Duodenal mucosa (tissue), 2 donors: ENCODE measurements at regions not wholly inside any gene's neighbourhood (a gene's known extent, or its start where the extent isn't known, plus 50 kb on each side); places are given as distances from the start of the nearest gene placed in this dataset.

Experiments
- H3K27ac ChIP-seq: one replicate; pipeline ENCODE4 v1.7.0; 2013; ENCODE audit warnings: low read depth, low read length
- H3K27me3 ChIP-seq, 2 donors: one replicate each; pipeline ENCODE4 v1.7.0; 2013; ENCODE audit warnings: low read length in 2 of 2, control low read depth in 1 of 2; ENCODE audit not compliant: insufficient read depth in 2 of 2, control insufficient read depth in 1 of 2
- H3K36me3 ChIP-seq, 2 donors: one replicate each; pipeline ENCODE4 v1.7.0; 2013; ENCODE audit warnings: low read length in 2 of 2, control low read depth in 1 of 2; ENCODE audit not compliant: insufficient read depth in 2 of 2, control insufficient read depth in 1 of 2
- H3K4me1 ChIP-seq, 2 donors: one replicate each; pipeline ENCODE4 v1.7.0; 2013; ENCODE audit warnings: low read length in 2 of 2, control low read depth in 1 of 2; ENCODE audit not compliant: insufficient read depth in 2 of 2, control insufficient read depth in 1 of 2
- H3K4me3 ChIP-seq, 2 donors: one replicate each; pipeline ENCODE4 v1.7.0; 2013; ENCODE audit warnings: low read length in 2 of 2, low read depth in 1 of 2
- H3K9ac ChIP-seq, 2 donors: one replicate each; pipeline ENCODE4 v1.7.0; 2013; ENCODE audit warnings: low read length in 2 of 2, low read depth in 1 of 2
- H3K9me3 ChIP-seq, 2 donors: one replicate each; pipeline ENCODE4 v1.7.0; 2013; ENCODE audit warnings: low read length in 2 of 2, control low read depth in 1 of 2; ENCODE audit not compliant: control insufficient read depth in 1 of 2

DNA sequence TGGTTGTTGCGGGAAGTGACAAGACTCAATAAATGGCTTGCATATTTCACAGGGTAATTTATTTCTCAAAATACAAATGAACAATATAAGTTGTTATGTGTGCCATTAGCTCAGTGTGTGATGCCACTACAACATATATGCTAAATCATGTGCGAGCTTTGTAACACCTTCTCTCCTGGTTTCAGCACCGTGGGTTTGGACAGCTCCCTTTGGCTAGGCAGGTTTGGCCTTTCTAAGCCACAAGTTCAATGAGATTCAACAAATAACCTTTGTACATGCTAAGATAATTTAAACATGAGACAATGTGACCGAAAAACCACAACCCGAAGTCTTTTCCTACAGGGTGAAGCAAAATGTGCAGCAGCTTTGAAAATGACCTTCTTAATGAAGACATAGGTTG lies 563.9 kb downstream of the TMEM114 start:
- H3K27me3 ChIP-seq: no peaks in the 10 kb centered on the region
- no peak overlapping the region for H3K27ac ChIP-seq
- no peaks in the 10 kb centered on the region for H3K36me3 ChIP-seq
- H3K4me1 ChIP-seq: no peaks in the 10 kb centered on the region
- H3K9me3 ChIP-seq: no peaks in the 10 kb centered on the region
- H3K9ac ChIP-seq: no peak overlapping the region
- no peak overlapping the region for H3K4me3 ChIP-seq

DNA sequence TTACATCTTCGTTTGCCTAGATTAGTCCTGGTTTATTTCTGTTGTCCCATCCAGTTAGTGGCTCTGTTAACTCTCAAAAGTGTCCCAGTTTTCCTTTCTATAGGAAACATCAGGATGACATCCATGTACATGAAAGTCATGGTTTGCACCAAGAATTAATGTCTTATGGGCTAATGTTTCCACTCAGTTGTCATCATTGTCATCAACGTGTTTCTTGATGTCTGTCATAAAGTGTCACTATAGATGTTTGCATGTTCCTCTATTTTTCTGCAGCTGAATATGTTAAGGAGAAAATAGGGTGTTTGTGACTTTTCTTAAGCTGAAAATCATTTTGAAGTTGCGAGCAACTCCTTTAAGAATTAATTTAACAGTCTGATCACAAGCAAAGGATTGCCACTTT lies 567.0 kb downstream of the TMEM114 start:
- H3K4me1 ChIP-seq: no peaks in the 10 kb centered on the region
- H3K9me3 ChIP-seq: no peaks in the 10 kb centered on the region
- H3K9ac ChIP-seq: no peak overlapping the region
- no peak overlapping the region for H3K4me3 ChIP-seq
- H3K36me3 ChIP-seq: no peaks in the 10 kb centered on the region
- no peak overlapping the region for H3K27ac ChIP-seq
- H3K27me3 ChIP-seq: no peaks in the 10 kb centered on the region

DNA sequence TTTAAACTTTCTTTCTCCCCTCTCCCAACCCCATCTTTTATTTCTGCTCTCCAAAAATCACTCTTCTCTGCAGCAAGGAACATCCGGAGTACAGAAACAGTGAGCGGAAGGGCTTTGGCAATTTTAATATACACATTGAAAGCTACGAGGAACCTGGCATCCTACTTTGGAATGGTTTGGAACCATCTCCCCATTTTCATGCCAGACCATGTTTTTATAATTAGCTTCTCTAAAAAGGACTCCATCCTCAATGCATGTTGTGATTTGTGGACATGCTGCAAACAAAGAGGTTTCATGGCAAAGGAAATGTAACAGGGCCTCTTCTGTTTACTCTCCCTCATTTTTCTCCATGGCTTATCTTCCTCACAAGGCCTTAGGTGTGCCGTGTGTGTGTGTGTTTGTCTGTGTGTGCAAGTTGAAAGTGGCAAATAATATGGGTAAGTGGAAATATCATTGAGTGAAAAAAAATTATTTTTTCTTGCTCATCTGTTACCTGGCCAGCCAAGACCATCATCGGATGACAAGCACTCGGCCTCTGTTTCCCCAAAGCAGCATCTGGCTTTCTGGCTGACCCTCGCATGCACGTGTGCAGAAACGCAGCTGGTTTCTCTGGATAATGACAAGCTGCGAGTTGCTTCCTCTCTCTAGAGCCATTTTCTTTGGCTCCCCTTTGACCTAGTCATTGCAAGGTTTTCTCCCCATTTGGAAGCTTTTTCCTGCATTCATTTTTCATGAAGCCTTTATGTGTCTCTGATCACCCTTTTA lies 585.0 kb downstream of the TMEM114 start:
- no peak overlapping the region for H3K27ac ChIP-seq
- H3K9me3 ChIP-seq: no peaks in the 10 kb centered on the region
- H3K9ac ChIP-seq: no peak overlapping the region
- no peaks in the 10 kb centered on the region for H3K36me3 ChIP-seq
- H3K4me1 ChIP-seq: no peaks in the 10 kb centered on the region
- no peak overlapping the region for H3K4me3 ChIP-seq
- H3K27me3 ChIP-seq: no peaks in the 10 kb centered on the region

DNA sequence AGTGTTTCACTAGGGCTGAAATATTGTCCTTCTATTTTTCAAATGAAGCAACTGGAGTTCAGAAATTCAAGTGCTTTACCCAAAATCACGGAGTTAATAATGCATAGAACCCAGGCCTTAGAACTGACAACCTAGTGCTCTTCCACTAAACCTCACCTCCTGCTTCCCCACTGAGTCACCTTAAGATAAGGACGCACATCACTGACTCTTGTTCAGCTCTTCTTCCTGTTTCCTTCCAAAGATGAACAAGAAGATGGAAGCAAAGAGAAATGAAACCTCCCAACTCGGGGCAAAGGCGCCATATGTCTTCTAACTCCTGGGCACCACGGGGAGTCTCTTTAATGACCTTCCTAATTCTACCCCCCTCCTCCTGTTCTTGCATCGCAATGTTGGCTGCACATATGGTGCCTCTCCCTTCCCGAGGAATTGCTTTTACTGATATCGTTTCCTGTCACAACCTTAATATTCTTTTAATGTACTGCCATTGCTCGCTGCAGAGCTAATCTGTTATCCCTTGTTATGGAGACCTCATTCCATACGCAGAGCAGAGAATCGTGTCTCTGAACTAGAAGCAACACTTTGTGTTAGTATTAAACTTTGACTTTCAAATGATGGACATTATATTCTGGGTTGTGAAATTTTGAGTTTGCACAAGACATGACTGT lies 591.4 kb downstream of the TMEM114 start:
- Histone ChIP-seq H3K27me3 (no peaks in the 10 kb centered on the region), H3K9me3 (no peaks in the 10 kb centered on the region), H3K4me1 (no peaks in the 10 kb centered on the region), H3K9ac (no peak overlapping the region), H3K27ac (no peak overlapping the region), H3K36me3 (no peaks in the 10 kb centered on the region), H3K4me3 (no peak overlapping the region)

DNA sequence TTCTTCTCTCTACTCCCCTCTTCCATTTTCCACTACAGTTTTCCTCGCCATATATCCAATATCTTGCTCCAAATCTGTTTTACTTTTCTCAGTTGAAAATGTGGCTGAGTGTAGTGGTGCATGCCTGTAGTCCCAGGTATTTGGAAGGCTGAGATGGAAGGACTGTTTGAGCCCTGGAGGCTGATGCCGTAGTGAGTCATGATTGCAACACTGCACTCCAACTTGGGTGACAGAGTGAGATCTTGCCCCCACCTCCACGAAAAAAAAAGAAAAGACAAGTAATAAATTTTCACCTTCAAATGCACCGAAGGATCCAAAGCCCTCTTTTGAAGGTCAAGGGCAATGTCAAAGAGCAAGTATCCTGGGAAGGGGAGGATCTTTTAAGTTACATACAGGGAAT lies 592.3 kb downstream of the TMEM114 start:
- no peak overlapping the region for H3K27ac ChIP-seq
- no peaks in the 10 kb centered on the region for H3K4me1 ChIP-seq
- H3K27me3 ChIP-seq: no peaks in the 10 kb centered on the region
- H3K9ac ChIP-seq: no peak overlapping the region
- no peaks in the 10 kb centered on the region for H3K9me3 ChIP-seq
- no peaks in the 10 kb centered on the region for H3K36me3 ChIP-seq
- H3K4me3 ChIP-seq: no peak overlapping the region

DNA sequence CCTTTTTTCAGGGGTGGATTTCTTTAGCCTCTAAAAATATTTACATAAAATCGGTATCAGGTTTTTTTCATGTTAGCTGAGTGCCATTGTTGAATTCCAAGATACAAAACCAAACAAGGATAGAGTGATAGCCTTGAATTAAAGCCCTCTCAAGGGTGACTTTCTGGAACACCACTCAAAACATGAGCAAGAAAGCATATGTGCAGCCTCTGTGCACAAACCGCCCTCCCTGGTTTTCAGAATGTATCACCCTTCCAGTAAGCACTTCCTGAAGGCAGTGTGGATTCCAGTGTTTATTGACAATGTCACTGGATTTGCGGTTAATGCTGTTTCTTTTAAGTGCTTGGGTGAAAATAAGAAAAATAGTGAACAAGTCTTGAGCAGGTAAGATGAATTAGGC lies 597.7 kb downstream of the TMEM114 start:
- no peaks in the 10 kb centered on the region for H3K4me1 ChIP-seq
- no peaks in the 10 kb centered on the region for H3K36me3 ChIP-seq
- no peaks in the 10 kb centered on the region for H3K9me3 ChIP-seq
- no peaks in the 10 kb centered on the region for H3K27me3 ChIP-seq
- H3K27ac ChIP-seq: no peak overlapping the region
- no peak overlapping the region for H3K9ac ChIP-seq
- no peak overlapping the region for H3K4me3 ChIP-seq

DNA sequence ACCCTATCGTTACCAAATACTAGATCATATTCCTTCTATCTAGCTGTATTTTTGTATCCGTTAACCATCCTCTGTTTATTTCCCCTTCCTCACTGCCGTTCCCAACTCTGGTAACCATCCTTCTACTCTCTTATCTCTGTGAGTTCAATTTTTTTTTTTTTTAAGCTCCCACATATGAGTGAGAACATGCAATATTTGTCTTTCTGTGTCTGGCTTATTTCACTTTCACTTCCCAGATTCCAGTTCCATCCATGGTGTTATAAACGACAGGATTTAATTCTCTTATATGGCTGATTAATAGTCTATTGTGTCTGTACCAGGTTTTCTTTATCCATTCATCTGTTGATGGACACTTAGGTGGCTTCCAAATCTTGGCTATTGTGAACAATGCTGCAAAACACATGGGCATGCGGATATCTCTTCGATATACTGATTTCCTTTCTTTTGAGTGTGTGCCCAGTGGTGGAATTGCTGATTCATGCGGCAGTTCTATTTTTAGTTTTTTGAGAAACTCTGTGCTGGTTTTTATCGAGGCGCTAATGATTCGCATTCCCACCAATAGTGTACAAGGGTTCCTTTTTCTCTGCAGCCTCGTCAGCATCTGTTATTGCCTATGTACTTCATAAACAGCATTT lies 599.6 kb downstream of the TMEM114 start:
- H3K4me1 ChIP-seq: no peaks in the 10 kb centered on the region
- no peak overlapping the region for H3K4me3 ChIP-seq
- no peak overlapping the region for H3K27ac ChIP-seq
- no peaks in the 10 kb centered on the region for H3K27me3 ChIP-seq
- H3K36me3 ChIP-seq: no peaks in the 10 kb centered on the region
- no peaks in the 10 kb centered on the region for H3K9me3 ChIP-seq
- no peak overlapping the region for H3K9ac ChIP-seq

DNA sequence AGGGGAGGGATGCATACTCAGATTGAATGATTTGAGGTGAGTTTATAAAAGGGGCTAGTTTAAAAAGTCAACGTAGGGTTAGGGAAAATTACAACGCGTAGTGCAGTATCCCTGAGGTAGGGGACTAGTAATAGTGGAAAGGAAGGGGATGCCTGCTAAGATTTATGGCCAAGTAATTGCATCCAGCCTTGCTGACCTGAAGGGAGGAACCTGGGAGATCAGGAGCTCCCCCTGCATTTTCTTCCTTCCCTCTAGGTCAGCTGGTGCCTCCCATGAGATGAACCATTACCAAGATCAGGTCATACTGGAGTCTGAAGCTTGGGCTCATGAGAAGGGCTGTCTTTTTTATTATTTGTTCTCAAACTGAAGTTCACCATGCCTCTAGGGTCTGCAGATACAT lies 606.6 kb downstream of the TMEM114 start:
- Histone ChIP-seq H3K36me3 (no peaks in the 10 kb centered on the region), H3K27me3 (no peaks in the 10 kb centered on the region), H3K9ac (no peak overlapping the region), H3K9me3 (no peaks in the 10 kb centered on the region), H3K27ac (no peak overlapping the region), H3K4me3 (no peak overlapping the region), H3K4me1 (no peaks in the 10 kb centered on the region)

DNA sequence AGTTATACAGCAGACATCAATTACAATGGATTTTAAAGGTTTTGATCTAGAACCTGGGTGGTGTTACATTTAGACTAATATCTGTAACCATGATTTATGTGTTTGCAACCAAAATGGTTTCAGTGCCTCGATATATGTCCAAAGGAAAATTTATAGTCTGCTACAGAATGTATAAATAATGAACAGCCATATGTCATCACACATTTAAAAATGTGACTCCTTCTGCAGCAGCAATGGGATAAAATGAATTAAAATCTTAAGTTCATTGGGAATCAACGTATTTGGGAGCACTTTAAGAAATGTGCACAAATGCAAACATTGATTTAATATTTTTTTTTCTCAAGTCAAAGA lies 610.2 kb downstream of the TMEM114 start:
- no peaks in the 10 kb centered on the region for H3K9me3 ChIP-seq
- H3K4me1 ChIP-seq: no peaks in the 10 kb centered on the region
- H3K36me3 ChIP-seq: no peaks in the 10 kb centered on the region
- H3K27me3 ChIP-seq: no peaks in the 10 kb centered on the region
- no peak overlapping the region for H3K4me3 ChIP-seq
- no peak overlapping the region for H3K9ac ChIP-seq
- H3K27ac ChIP-seq: no peak overlapping the region

DNA sequence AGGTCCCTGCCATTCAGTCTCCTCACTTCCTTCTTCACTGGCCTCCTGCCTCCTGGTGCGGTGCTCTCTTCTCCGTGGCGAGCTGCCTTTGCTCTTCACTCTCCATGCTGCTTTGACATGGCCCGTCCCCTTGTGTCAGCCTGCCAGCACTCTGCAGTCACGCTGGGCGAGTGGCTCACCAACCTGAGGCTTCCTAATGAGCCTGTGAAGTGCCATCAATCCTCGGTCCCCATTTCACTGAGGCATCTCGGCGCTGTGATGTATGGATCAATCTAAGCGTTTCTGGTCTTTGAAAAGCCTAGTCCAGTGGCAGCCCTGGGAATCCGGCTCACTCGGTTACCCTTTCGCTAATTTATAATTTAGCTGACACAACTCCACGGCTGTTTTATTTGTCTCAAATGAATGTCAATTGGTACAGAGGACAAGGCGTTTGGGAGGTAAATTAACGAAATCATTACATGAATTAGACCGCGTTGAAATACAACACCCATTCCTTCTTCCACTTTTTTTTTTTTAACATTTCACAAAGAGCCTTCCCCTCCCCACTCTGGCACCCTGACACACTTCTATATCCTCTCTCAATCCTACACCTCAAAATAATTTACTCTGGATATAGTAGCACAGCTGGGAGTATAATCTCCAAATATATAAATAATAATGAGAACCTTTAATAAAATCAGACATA lies 610.7 kb downstream of the TMEM114 start:
- H3K27ac ChIP-seq: no peak overlapping the region
- H3K9ac ChIP-seq: no peak overlapping the region
- no peaks in the 10 kb centered on the region for H3K9me3 ChIP-seq
- no peaks in the 10 kb centered on the region for H3K36me3 ChIP-seq
- no peaks in the 10 kb centered on the region for H3K4me1 ChIP-seq
- H3K4me3 ChIP-seq: no peak overlapping the region
- no peaks in the 10 kb centered on the region for H3K27me3 ChIP-seq
